HEK293 (cell line): ENCODE measurements at regions not wholly inside any gene's neighbourhood (a gene's known extent, or its start where the extent isn't known, plus 50 kb on each side); places are given as distances from the start of the nearest gene placed in this dataset.

Experiments used
- CTCF ChIA-PET: fragments of 350-600 bp; formaldehyde crosslinking; extraction: SDS; loops from one replicate; lab custom pipeline; 2021; ENCODE audit warnings: antibody characterized with exemption; lab: Yijun Ruan, JAX
- POLR2A ChIA-PET: fragments of 300-600 bp; formaldehyde crosslinking; extraction: SDS; loops from one replicate; lab custom pipeline; 2020; ENCODE audit warnings: antibody characterized with exemption, inconsistent platforms; lab: Yijun Ruan, JAX
- H3K27ac ChIP-seq: fragments of 200-500 bp; sonication (Bioruptor generic); 2 replicates; pipeline ENCODE4 v1.5.1; 2014; ENCODE audit warnings: low read depth, low read length, control low read depth, inconsistent platforms; ENCODE audit errors: extremely low read depth
- H3K36me3 ChIP-seq, 2 experiments: fragments of 200-500 bp in 1 of 2; sonication (Bioruptor generic) in 1 of 2; 1 replicate in 1 of 2; 2 replicates in 1 of 2; pipeline ENCODE4 v1.5.1; 2014 to 2017; ENCODE audit warnings: inconsistent platforms in 2 of 2, low read length in 2 of 2; ENCODE audit not compliant: control insufficient read depth in 2 of 2, insufficient read depth in 1 of 2
- H3K4me1 ChIP-seq: fragments of 200-500 bp; sonication (Bioruptor generic); 2 replicates; pipeline ENCODE4 v1.5.1; 2014; ENCODE audit warnings: mild to moderate bottlenecking, low read length, inconsistent platforms; ENCODE audit not compliant: control insufficient read depth, insufficient read depth
- H3K4me3 ChIP-seq: 2 replicates; pipeline ENCODE4 v1.5.1; 2011; ENCODE audit warnings: low read depth, mild to moderate bottlenecking, control low read depth, low read length, moderate library complexity
- H3K9me3 ChIP-seq: fragments of 200-500 bp; sonication (Bioruptor generic); 2 replicates; pipeline ENCODE4 v1.5.1; 2014; ENCODE audit warnings: low read depth, low read length, inconsistent platforms; ENCODE audit not compliant: control insufficient read depth, insufficient read depth
- SP3 ChIP-seq: fragments of 450-650 bp; formaldehyde crosslinking; IDR thresholded peaks from 2 replicates; pipeline ENCODE4 v1.5.1; 2016; ENCODE audit warnings: missing biosample characterization, missing genetic modification characterization
- SP7 ChIP-seq: fragments of 450-650 bp; formaldehyde crosslinking; IDR thresholded peaks from 2 replicates; pipeline ENCODE4 v1.5.1; 2016; ENCODE audit warnings: missing biosample characterization, missing genetic modification characterization
- ZNF138 ChIP-seq: fragments of 450-650 bp; formaldehyde crosslinking; IDR thresholded peaks from 2 replicates; pipeline ENCODE4 v1.5.1; 2016; ENCODE audit warnings: missing biosample characterization, missing genetic modification characterization, borderline replicate concordance
- ZNF140 ChIP-seq: fragments of 450-650 bp; formaldehyde crosslinking; IDR thresholded peaks from 2 replicates; pipeline ENCODE4 v1.5.1; 2016; ENCODE audit warnings: missing biosample characterization, missing genetic modification characterization
- ZNF16 ChIP-seq: fragments of 450-650 bp; formaldehyde crosslinking; IDR thresholded peaks from 2 replicates; pipeline ENCODE4 v1.5.1; 2016; ENCODE audit warnings: low read depth, missing biosample characterization, missing genetic modification characterization
- ZNF169 ChIP-seq: fragments of 450-650 bp; formaldehyde crosslinking; IDR thresholded peaks from 2 replicates; pipeline ENCODE4 v1.5.1; 2016; ENCODE audit warnings: missing biosample characterization, missing genetic modification characterization
- ZNF335 ChIP-seq: fragments of 450-650 bp; formaldehyde crosslinking; conservative IDR thresholded peaks from 2 replicates; pipeline ENCODE4 v1.5.1; 2016; ENCODE audit warnings: missing biosample characterization, missing genetic modification characterization
- ZNF37A ChIP-seq: fragments of 450-650 bp; IDR thresholded peaks from 2 replicates; pipeline ENCODE4 v1.5.1; 2018; ENCODE audit warnings: missing biosample characterization, missing genetic modification characterization
- ZNF48 ChIP-seq: fragments of 450-650 bp; formaldehyde crosslinking; IDR thresholded peaks from 2 replicates; pipeline ENCODE4 v1.5.1; 2016; ENCODE audit warnings: missing biosample characterization, missing genetic modification characterization
- ZNF501 ChIP-seq: fragments of 450-650 bp; formaldehyde crosslinking; IDR thresholded peaks from 2 replicates; pipeline ENCODE4 v1.5.1; 2016; ENCODE audit warnings: missing biosample characterization, missing genetic modification characterization
- ZNF529 ChIP-seq: fragments of 450-650 bp; formaldehyde crosslinking; IDR thresholded peaks from 2 replicates; pipeline ENCODE4 v1.5.1; 2017; ENCODE audit warnings: missing genetic modification characterization, missing biosample characterization; ENCODE audit not compliant: insufficient replicate concordance
- ZNF561 ChIP-seq: fragments of 450-650 bp; IDR thresholded peaks from 2 replicates; pipeline ENCODE4 v1.5.1; 2018; ENCODE audit warnings: missing biosample characterization, missing genetic modification characterization, borderline replicate concordance
- ZNF596 ChIP-seq: fragments of 450-650 bp; IDR thresholded peaks from 2 replicates; pipeline ENCODE4 v1.5.0; 2018; ENCODE audit warnings: missing biosample characterization, mild to moderate bottlenecking, missing genetic modification characterization, moderate library complexity
- ZNF670 ChIP-seq: fragments of 450-650 bp; formaldehyde crosslinking; IDR thresholded peaks from 2 replicates; pipeline ENCODE4 v1.5.1; 2016; ENCODE audit warnings: missing biosample characterization, missing genetic modification characterization, low read depth
- ZNF777 ChIP-seq: fragments of 450-650 bp; formaldehyde crosslinking; IDR thresholded peaks from 2 replicates; pipeline ENCODE4 v1.5.1; 2017; ENCODE audit warnings: missing biosample characterization, missing genetic modification characterization, borderline replicate concordance
- ZNF830 ChIP-seq: fragments of 450-650 bp; IDR thresholded peaks from 2 replicates; pipeline ENCODE4 v1.5.0; 2018; ENCODE audit warnings: missing biosample characterization, missing genetic modification characterization, low read depth, mild to moderate bottlenecking, moderate library complexity
- TF ChIP-seq, protein P1 (sequence below): fragments of 450-650 bp; formaldehyde crosslinking; IDR thresholded peaks from 2 replicates; pipeline ENCODE4 v1.5.1; 2016; ENCODE audit warnings: missing biosample characterization, missing genetic modification characterization
- TF ChIP-seq, protein P2 (sequence below): fragments of 450-650 bp; formaldehyde crosslinking; IDR thresholded peaks from 2 replicates; pipeline ENCODE4 v1.5.1; 2016; ENCODE audit warnings: missing biosample characterization, missing genetic modification characterization
- TF ChIP-seq, protein P3 (sequence below): fragments of 450-650 bp; formaldehyde crosslinking; IDR thresholded peaks from 2 replicates; pipeline ENCODE4 v1.5.1; 2016; ENCODE audit warnings: missing biosample characterization, missing genetic modification characterization
- TF ChIP-seq, protein P4 (sequence below): fragments of 450-650 bp; formaldehyde crosslinking; IDR thresholded peaks from 2 replicates; pipeline ENCODE4 v1.5.1; 2017; ENCODE audit warnings: missing biosample characterization, missing genetic modification characterization
- TF ChIP-seq, protein P5 (sequence below): fragments of 450-650 bp; IDR thresholded peaks from 2 replicates; pipeline ENCODE4 v1.5.1; 2018; ENCODE audit warnings: missing biosample characterization, missing genetic modification characterization
- TF ChIP-seq, protein P6 (sequence below): fragments of 450-650 bp; formaldehyde crosslinking; IDR thresholded peaks from 2 replicates; pipeline ENCODE4 v1.5.1; 2016; ENCODE audit warnings: missing biosample characterization, missing genetic modification characterization, borderline replicate concordance

DNA sequence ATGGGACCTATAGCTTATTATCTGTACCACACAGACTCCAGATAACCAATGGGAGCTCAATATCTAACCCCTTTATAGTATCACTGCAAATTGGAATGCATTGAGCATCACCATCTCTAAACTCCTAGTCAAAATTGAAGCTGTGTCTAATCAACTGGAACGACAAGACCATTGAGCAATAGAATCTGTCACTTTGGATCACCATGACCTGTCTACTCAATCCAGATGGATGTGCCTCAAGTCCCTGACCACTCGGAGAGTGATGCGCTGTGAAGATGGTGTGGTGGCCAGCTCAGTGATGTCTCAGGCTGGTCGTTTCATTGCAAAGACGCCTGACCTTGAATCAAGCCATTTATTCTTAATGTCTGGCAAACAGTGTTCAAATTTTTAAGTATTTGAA, 160.5 kb downstream of the SEMA6D start:
- Histone ChIP-seq H3K36me3 (no peaks in the 10 kb centered on the region), H3K4me1 (no peaks in the 10 kb centered on the region), H3K4me3 (no peak overlapping the region), H3K9me3 (no peaks in the 10 kb centered on the region), H3K27ac (no peak overlapping the region)
- TF ChIP-seq ZNF37A (no peak), ZNF501 (tag by site-specific recombination) (no peak)
- TF ChIP-seq, all 188 proteins: peak for 0
- ChIA-PET CTCF (no interaction called here), POLR2A (no interaction called here)

- Histone ChIP-seq H3K9me3 (no peaks in the 10 kb centered on the region), H3K4me3 (no peak overlapping the region), H3K36me3 (no peaks in the 10 kb centered on the region), H3K27ac (no peak overlapping the region), H3K4me1 (no peaks in the 10 kb centered on the region)
- TF ChIP-seq ZNF16 (tag by site-specific recombination) (no peak), ZNF169 (tag by site-specific recombination) (no peak), ZNF830 (tag by site-specific recombination) (no peak), ZNF561 (no peak)
- TF ChIP-seq, protein P1, sequence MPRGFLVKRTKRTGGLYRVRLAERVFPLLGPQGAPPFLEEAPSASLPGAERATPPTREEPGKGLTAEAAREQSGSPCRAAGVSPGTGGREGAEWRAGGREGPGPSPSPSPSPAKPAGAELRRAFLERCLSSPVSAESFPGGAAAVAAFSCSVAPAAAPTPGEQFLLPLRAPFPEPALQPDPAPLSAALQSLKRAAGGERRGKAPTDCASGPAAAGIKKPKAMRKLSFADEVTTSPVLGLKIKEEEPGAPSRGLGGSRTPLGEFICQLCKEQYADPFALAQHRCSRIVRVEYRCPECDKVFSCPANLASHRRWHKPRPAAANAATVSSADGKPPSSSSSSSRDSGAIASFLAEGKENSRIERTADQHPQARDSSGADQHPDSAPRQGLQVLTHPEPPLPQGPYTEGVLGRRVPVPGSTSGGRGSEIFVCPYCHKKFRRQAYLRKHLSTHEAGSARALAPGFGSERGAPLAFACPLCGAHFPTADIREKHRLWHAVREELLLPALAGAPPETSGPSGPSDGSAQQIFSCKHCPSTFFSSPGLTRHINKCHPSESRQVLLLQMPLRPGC (tag by site-specific recombination) = no peak
- ChIA-PET CTCF (no interaction called here), POLR2A (no interaction called here)
Observed at GRCh38 chr15:47885920-47886319, 168.6 kb downstream of the SEMA6D start.

DNA sequence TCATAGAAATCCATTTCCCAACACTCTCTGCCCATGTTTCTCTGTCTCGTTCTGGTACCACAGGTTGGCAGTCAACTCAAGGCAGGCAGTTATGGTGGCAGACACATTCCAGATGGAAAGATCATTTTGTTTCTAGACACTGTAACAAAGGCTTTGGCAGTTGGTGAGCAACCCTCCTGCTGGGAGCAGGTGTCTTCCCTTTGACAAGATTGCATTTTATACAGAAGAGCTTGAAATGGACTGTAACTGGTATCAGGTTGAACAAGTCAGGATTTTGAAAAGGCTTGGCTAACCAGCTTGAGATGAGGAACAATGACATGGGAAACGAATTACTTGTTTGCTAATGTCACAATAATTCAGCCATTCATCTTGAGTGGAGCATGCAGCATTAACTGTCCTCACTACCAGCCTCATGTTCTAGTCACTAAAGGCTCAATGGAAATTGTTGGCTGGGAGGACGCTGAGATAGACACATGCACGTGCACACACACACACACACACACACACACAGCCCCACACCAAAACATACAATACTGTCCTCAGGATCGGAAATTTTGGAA, 170.0 kb downstream of the SEMA6D start:
- Histone ChIP-seq H3K4me1 (no peaks in the 10 kb centered on the region), H3K36me3 (no peaks in the 10 kb centered on the region), H3K9me3 (no peaks in the 10 kb centered on the region), H3K27ac (no peak overlapping the region), H3K4me3 (no peak overlapping the region)
- ChIA-PET CTCF (no interaction called here), POLR2A (no interaction called here)
- TF ChIP-seq ZNF138 (no peak), ZNF777 (tag by site-specific recombination) (no peak), ZNF596 (tag by site-specific recombination) (no peak), SP7 (tag by site-specific recombination) (no peak), ZNF335 (tag by site-specific recombination) (no peak), ZNF670 (tag by site-specific recombination) (no peak), ZNF830 (tag by site-specific recombination) (no peak), ZNF529 (no peak), ZNF140 (no peak), ZNF48 (tag by site-specific recombination) (no peak), SP3 (tag by site-specific recombination) (no peak)
- TF ChIP-seq, protein P2, sequence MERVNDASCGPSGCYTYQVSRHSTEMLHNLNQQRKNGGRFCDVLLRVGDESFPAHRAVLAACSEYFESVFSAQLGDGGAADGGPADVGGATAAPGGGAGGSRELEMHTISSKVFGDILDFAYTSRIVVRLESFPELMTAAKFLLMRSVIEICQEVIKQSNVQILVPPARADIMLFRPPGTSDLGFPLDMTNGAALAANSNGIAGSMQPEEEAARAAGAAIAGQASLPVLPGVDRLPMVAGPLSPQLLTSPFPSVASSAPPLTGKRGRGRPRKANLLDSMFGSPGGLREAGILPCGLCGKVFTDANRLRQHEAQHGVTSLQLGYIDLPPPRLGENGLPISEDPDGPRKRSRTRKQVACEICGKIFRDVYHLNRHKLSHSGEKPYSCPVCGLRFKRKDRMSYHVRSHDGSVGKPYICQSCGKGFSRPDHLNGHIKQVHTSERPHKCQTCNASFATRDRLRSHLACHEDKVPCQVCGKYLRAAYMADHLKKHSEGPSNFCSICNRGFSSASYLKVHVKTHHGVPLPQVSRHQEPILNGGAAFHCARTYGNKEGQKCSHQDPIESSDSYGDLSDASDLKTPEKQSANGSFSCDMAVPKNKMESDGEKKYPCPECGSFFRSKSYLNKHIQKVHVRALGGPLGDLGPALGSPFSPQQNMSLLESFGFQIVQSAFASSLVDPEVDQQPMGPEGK (tag by site-specific recombination) = no peak
- TF ChIP-seq, protein P3, sequence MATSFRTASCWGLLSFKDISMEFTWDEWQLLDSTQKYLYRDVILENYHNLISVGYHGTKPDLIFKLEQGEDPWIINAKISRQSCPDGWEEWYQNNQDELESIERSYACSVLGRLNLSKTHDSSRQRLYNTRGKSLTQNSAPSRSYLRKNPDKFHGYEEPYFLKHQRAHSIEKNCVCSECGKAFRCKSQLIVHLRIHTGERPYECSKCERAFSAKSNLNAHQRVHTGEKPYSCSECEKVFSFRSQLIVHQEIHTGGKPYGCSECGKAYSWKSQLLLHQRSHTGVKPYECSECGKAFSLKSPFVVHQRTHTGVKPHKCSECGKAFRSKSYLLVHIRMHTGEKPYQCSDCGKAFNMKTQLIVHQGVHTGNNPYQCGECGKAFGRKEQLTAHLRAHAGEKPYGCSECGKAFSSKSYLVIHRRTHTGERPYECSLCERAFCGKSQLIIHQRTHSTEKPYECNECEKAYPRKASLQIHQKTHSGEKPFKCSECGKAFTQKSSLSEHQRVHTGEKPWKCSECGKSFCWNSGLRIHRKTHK = no peak
- TF ChIP-seq, protein P4, sequence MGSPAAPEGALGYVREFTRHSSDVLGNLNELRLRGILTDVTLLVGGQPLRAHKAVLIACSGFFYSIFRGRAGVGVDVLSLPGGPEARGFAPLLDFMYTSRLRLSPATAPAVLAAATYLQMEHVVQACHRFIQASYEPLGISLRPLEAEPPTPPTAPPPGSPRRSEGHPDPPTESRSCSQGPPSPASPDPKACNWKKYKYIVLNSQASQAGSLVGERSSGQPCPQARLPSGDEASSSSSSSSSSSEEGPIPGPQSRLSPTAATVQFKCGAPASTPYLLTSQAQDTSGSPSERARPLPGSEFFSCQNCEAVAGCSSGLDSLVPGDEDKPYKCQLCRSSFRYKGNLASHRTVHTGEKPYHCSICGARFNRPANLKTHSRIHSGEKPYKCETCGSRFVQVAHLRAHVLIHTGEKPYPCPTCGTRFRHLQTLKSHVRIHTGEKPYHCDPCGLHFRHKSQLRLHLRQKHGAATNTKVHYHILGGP (tag by site-specific recombination) = no peak
- TF ChIP-seq, protein P5, sequence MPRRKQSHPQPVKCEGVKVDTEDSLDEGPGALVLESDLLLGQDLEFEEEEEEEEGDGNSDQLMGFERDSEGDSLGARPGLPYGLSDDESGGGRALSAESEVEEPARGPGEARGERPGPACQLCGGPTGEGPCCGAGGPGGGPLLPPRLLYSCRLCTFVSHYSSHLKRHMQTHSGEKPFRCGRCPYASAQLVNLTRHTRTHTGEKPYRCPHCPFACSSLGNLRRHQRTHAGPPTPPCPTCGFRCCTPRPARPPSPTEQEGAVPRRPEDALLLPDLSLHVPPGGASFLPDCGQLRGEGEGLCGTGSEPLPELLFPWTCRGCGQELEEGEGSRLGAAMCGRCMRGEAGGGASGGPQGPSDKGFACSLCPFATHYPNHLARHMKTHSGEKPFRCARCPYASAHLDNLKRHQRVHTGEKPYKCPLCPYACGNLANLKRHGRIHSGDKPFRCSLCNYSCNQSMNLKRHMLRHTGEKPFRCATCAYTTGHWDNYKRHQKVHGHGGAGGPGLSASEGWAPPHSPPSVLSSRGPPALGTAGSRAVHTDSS (tag by site-specific recombination) = no peak
- TF ChIP-seq, protein P6, sequence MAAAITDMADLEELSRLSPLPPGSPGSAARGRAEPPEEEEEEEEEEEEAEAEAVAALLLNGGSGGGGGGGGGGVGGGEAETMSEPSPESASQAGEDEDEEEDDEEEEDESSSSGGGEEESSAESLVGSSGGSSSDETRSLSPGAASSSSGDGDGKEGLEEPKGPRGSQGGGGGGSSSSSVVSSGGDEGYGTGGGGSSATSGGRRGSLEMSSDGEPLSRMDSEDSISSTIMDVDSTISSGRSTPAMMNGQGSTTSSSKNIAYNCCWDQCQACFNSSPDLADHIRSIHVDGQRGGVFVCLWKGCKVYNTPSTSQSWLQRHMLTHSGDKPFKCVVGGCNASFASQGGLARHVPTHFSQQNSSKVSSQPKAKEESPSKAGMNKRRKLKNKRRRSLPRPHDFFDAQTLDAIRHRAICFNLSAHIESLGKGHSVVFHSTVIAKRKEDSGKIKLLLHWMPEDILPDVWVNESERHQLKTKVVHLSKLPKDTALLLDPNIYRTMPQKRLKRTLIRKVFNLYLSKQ (tag by site-specific recombination) = no peak
